ENCODE measurements at regions not wholly inside any gene's neighbourhood (a gene's known extent, or its start where the extent isn't known, plus 50 kb on each side); places are given as distances from the start of the nearest gene placed in this dataset.
"Not testable (repeated sequence)": the region's sequence is repeated elsewhere in the genome, so short reads cannot be mapped to it uniquely, and the experiment has no call there.

DNA sequence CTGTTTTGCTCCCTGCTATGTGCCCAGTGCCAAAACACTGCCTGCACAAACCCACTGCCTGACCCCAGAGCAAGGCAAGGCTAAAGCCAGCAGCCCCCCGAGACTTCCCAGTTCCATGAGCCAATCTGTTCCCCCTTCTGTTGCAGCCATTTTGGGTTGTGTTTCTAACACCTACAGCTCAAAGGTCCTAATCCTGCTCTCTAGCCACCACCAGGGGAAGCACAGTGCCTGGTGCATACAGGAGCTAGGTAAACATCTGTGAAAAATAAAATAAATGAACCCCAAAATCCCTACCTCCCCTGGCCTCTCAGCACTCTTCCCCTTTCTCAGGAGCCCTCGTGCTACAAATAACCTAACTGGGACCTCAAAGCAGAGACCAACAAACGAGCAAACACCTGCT, 190.2 kb downstream of the MATN1 start:
- Histone ChIP-seq H3K36me3 (ENCODE audit: control insufficient read depth, insufficient read depth, low read length) (no peaks in the 10 kb centered on the region), H3K27me3 (ENCODE audit: control insufficient read depth, insufficient read depth, low read length) (no peaks in the 10 kb centered on the region), H3K4me1 (ENCODE audit: control insufficient read depth, insufficient read depth, low read length) (no peaks in the 10 kb centered on the region), H3K27ac (ENCODE audit: low read length) (no peak overlapping the region), H3K9me3 (ENCODE audit: control insufficient read depth, insufficient read depth, low read length) (no peaks in the 10 kb centered on the region), H3K4me3 (ENCODE audit: low read length) (no peak overlapping the region)
- WGBS (ENCODE audit: insufficient coverage, insufficient read length): no CpG with 5 or more reads among the region's 3 CpGs
- DNase-seq (ENCODE audit: low read depth, low spot score): no peak

GRCh38 chr1:30532621-30533020, 190.8 kb downstream of the MATN1 start:
- Histone ChIP-seq H3K9me3 (ENCODE audit: control insufficient read depth, insufficient read depth, low read length) (no peaks in the 10 kb centered on the region), H3K27ac (ENCODE audit: low read length) (no peak overlapping the region), H3K27me3 (ENCODE audit: control insufficient read depth, insufficient read depth, low read length) (no peaks in the 10 kb centered on the region), H3K4me1 (ENCODE audit: control insufficient read depth, insufficient read depth, low read length) (0 out of 2 replicates have a peak, but pooled peaks cover 1% of the 10 kb centered on the region), H3K36me3 (ENCODE audit: control insufficient read depth, insufficient read depth, low read length) (no peaks in the 10 kb centered on the region), H3K4me3 (ENCODE audit: low read length) (no peak overlapping the region)
- no peak for DNase-seq (ENCODE audit: low read depth, low spot score)
- WGBS (ENCODE audit: insufficient coverage, insufficient read length): no CpG with 5 or more reads among the region's 3 CpGs

DNA sequence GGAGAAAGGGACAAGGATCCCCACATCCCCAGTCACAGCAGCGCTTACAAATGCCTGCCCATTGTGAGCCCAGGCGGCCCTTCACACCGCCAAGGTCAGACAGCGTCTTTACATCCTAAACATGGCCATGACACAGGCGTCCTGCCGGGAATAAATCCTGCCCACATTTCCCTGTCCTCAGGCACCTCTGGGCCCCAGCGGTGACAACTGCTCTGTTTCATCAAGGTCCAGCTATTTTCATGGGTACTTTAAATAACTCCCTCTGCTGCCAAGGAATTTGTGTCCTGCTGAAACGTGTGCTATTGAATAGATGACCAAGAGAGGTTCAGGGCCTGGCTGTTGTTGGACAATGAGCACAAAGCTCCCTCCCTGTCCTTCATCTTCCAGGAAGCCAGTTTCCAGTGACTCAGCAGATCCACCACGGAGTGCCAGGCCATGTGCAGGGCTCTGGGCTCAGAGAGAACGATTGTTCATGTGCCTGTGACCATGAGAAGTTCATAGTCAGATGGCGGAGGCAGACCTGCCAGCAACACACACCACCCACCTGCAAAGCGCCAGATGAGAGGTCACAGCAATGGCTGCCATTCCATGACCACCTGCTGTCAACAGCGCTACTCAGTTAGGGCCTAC, 195.8 kb downstream of the MATN1 start:
- no peak for DNase-seq (ENCODE audit: low read depth, low spot score)

GRCh38 chr1:30526652-30527345, 196.6 kb downstream of the MATN1 start:
- H3K4me1 ChIP-seq (ENCODE audit: control insufficient read depth, insufficient read depth, low read length): 0 out of 2 replicates have a peak, but pooled peaks cover 1% of the 10 kb centered on the region
- DNase-seq (ENCODE audit: low read depth, low spot score): no peak
- no peak overlapping the region for H3K27ac ChIP-seq (ENCODE audit: low read length)
- H3K4me3 ChIP-seq (ENCODE audit: low read length): no peak overlapping the region
- H3K27me3 ChIP-seq (ENCODE audit: control insufficient read depth, insufficient read depth, low read length): no peaks in the 10 kb centered on the region
- WGBS (ENCODE audit: insufficient coverage, insufficient read length): no CpG with 5 or more reads among the region's 6 CpGs
- no peaks in the 10 kb centered on the region for H3K36me3 ChIP-seq (ENCODE audit: control insufficient read depth, insufficient read depth, low read length)
- no peaks in the 10 kb centered on the region for H3K9me3 ChIP-seq (ENCODE audit: control insufficient read depth, insufficient read depth, low read length)

More for the DNA sequence above, 195.8 kb downstream of the MATN1 start:
- Histone ChIP-seq H3K9me3 (ENCODE audit: control insufficient read depth, insufficient read depth, low read length) (no peaks in the 10 kb centered on the region), H3K27ac (ENCODE audit: low read length) (no peak overlapping the region), H3K4me3 (ENCODE audit: low read length) (no peak overlapping the region), H3K27me3 (ENCODE audit: control insufficient read depth, insufficient read depth, low read length) (no peaks in the 10 kb centered on the region), H3K36me3 (ENCODE audit: control insufficient read depth, insufficient read depth, low read length) (no peaks in the 10 kb centered on the region), H3K4me1 (ENCODE audit: control insufficient read depth, insufficient read depth, low read length) (0 out of 2 replicates have a peak, but pooled peaks cover 1% of the 10 kb centered on the region)
- no CpG with 5 or more reads among the region's 13 CpGs for WGBS (ENCODE audit: insufficient coverage, insufficient read length)

DNA sequence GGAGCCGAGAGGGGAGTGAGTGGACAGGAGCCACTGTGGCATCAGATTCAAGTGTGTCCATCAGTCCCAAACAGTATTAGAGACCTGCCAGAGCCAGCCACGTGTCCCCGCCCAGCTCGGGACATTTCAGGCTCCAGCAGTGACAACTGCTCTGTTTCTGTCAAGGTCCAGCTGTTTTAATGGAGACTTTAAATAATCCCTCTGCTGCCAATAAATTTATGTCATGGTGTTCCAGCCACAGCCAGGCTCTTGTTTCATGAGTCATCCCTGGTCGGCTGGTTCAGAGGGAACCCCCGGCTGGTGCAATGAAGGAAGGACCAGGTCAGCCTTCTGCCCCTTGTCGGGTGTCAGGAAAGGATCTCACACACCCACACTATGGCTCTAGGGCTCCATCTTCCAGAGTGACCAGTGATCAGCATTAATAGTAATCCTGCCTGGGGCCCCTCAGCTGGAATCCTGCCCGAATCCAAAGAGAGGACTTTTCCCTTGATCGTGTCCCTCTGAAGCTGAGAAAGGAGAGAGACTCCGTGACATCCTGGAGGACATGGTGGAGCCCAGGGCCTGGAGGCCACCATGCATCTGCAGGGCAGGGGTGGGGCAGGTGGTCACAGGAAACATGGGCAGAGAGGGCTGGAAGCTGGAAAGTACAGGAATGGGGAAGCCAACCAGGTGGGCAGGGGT, 197.3 kb downstream of the MATN1 start:
- Histone ChIP-seq H3K9me3 (ENCODE audit: control insufficient read depth, insufficient read depth, low read length) (no peaks in the 10 kb centered on the region), H3K27me3 (ENCODE audit: control insufficient read depth, insufficient read depth, low read length) (no peaks in the 10 kb centered on the region), H3K36me3 (ENCODE audit: control insufficient read depth, insufficient read depth, low read length) (no peaks in the 10 kb centered on the region), H3K4me1 (ENCODE audit: control insufficient read depth, insufficient read depth, low read length) (0 out of 2 replicates have a peak, but pooled peaks cover 1% of the 10 kb centered on the region), H3K27ac (ENCODE audit: low read length) (no peak overlapping the region), H3K4me3 (ENCODE audit: low read length) (no peak overlapping the region)
- DNase-seq (ENCODE audit: low read depth, low spot score): no peak
- no CpG with 5 or more reads among the region's 10 CpGs for WGBS (ENCODE audit: insufficient coverage, insufficient read length)

GRCh38 chr1:30525631-30525970, 197.8 kb downstream of the MATN1 start:
- no peak overlapping the region for H3K4me3 ChIP-seq (ENCODE audit: low read length)
- no peaks in the 10 kb centered on the region for H3K9me3 ChIP-seq (ENCODE audit: control insufficient read depth, insufficient read depth, low read length)
- no peak for DNase-seq (ENCODE audit: low read depth, low spot score)
- H3K4me1 ChIP-seq (ENCODE audit: control insufficient read depth, insufficient read depth, low read length): 0 out of 2 replicates have a peak, but pooled peaks cover 1% of the 10 kb centered on the region
- H3K27me3 ChIP-seq (ENCODE audit: control insufficient read depth, insufficient read depth, low read length): no peaks in the 10 kb centered on the region
- no CpG with 5 or more reads among the region's 4 CpGs for WGBS (ENCODE audit: insufficient coverage, insufficient read length)
- H3K36me3 ChIP-seq (ENCODE audit: control insufficient read depth, insufficient read depth, low read length): no peaks in the 10 kb centered on the region
- no peak overlapping the region for H3K27ac ChIP-seq (ENCODE audit: low read length)

DNA sequence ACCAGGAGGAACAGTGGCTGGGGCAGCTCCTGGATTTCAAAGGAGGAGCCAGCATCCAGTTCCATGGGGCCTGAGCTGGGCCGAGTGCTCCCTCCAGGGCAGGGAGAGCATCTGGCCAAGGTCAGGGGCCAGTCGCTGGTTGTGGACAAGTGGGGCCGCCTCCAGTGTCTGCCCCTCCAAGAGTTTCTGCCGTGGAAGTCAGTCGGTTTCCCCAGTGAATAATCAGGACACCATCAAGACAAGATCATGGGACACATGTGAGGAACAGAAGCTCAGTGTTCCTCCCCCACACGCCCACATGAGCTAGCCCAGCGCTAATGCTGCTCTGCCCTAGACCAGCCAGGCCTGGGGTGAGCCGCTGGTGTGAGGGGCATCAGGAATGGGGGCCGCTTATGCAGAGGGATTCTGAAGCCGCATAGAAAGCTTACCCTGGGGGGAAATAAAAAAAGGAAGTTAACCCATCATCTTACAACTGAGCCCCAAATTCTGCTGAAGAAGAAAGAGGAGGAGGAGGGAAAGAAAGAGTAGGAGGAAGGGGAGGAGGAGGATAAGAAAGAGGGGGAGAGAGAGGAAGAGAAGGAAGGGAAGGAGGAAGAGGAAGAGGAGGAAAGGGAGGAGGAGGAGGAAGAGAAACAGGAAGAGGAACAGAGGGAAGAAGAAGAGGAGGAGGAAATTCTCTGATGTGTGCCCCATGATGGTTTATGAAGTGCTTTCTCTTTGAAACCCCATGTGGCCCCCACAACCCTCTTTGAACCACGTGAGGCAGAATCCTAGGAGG, 198.4 kb downstream of the MATN1 start:
- no peak for DNase-seq (ENCODE audit: low read depth, low spot score)
- no CpG with 5 or more reads among the region's 11 CpGs for WGBS (ENCODE audit: insufficient coverage, insufficient read length)
- H3K27me3 ChIP-seq (ENCODE audit: control insufficient read depth, insufficient read depth, low read length): no peaks in the 10 kb centered on the region
- 0 out of 2 replicates have a peak, but pooled peaks cover 1% of the 10 kb centered on the region for H3K4me1 ChIP-seq (ENCODE audit: control insufficient read depth, insufficient read depth, low read length)
- no peak overlapping the region for H3K4me3 ChIP-seq (ENCODE audit: low read length)
- no peaks in the 10 kb centered on the region for H3K36me3 ChIP-seq (ENCODE audit: control insufficient read depth, insufficient read depth, low read length)
- H3K9me3 ChIP-seq (ENCODE audit: control insufficient read depth, insufficient read depth, low read length): no peaks in the 10 kb centered on the region
- no peak overlapping the region for H3K27ac ChIP-seq (ENCODE audit: low read length)

- DNase-seq (ENCODE audit: low read depth, low spot score); H3K9me3 ChIP-seq (ENCODE audit: control insufficient read depth, insufficient read depth, low read length); H3K4me1 ChIP-seq (ENCODE audit: control insufficient read depth, insufficient read depth, low read length); H3K27me3 ChIP-seq (ENCODE audit: control insufficient read depth, insufficient read depth, low read length); H3K27ac ChIP-seq (ENCODE audit: low read length); H3K36me3 ChIP-seq (ENCODE audit: control insufficient read depth, insufficient read depth, low read length); H3K4me3 ChIP-seq (ENCODE audit: low read length): not testable (repeated sequence)
- no CpG with 5 or more reads among the region's 8 CpGs for WGBS (ENCODE audit: insufficient coverage, insufficient read length)
These were observed 199.3 kb downstream of the MATN1 start for GRCh38 chr1:30524025-30524555.

GRCh38 chr1:30523055-30524020, 200.0 kb downstream of the MATN1 start:
- no peak overlapping the region for H3K27ac ChIP-seq (ENCODE audit: low read length)

More at GRCh38 chr1:30523055-30524020, 200.0 kb downstream of the MATN1 start:
- no peak overlapping the region for H3K4me3 ChIP-seq (ENCODE audit: low read length)
- DNase-seq (ENCODE audit: low read depth, low spot score): no peak
- H3K27me3 ChIP-seq (ENCODE audit: control insufficient read depth, insufficient read depth, low read length): no peaks in the 10 kb centered on the region
- no peaks in the 10 kb centered on the region for H3K9me3 ChIP-seq (ENCODE audit: control insufficient read depth, insufficient read depth, low read length)
- WGBS (ENCODE audit: insufficient coverage, insufficient read length): no CpG with 5 or more reads among the region's 5 CpGs
- 0 out of 2 replicates have a peak, but pooled peaks cover 1% of the 10 kb centered on the region for H3K4me1 ChIP-seq (ENCODE audit: control insufficient read depth, insufficient read depth, low read length)
- no peaks in the 10 kb centered on the region for H3K36me3 ChIP-seq (ENCODE audit: control insufficient read depth, insufficient read depth, low read length)
